Activated T-cell treated with anti-CD3 and anti-CD28 coated beads, Interleukin-2, amount 50 U/mL, for 24 hours (primary cell): ENCODE measurements at regions not wholly inside any gene's neighbourhood (a gene's known extent, or its start where the extent isn't known, plus 50 kb on each side); places are given as distances from the start of the nearest gene placed in this dataset.
"Not testable (repeated sequence)": the region's sequence is repeated elsewhere in the genome, so short reads cannot be mapped to it uniquely, and the experiment has no call there.

Experiments
- DNase-seq: peaks from one replicate; pipeline ENCODE4 v3.0.0-alpha.2; 2020
- H3K27ac Mint-ChIP-seq: 2 replicates; pipeline ENCODE4 v1.8.0; 2020; ENCODE audit warnings: mild to moderate bottlenecking, mixed read lengths
- H3K27me3 Mint-ChIP-seq: 2 replicates; pipeline ENCODE4 v1.8.0; 2020; ENCODE audit warnings: mixed read lengths
- H3K36me3 Mint-ChIP-seq: 2 replicates; pipeline ENCODE4 v1.8.0; 2020; ENCODE audit warnings: low read depth, mixed read lengths
- H3K4me1 Mint-ChIP-seq: 2 replicates; pipeline ENCODE4 v1.8.0; 2020; ENCODE audit warnings: low read depth, mixed read lengths
- H3K4me3 Mint-ChIP-seq: 2 replicates; pipeline ENCODE4 v1.8.0; 2020; ENCODE audit warnings: mild to moderate bottlenecking, moderate library complexity, mixed read lengths
- H3K9me3 Mint-ChIP-seq: 2 replicates; pipeline ENCODE4 v1.8.0; 2020; ENCODE audit warnings: mixed read lengths

DNA sequence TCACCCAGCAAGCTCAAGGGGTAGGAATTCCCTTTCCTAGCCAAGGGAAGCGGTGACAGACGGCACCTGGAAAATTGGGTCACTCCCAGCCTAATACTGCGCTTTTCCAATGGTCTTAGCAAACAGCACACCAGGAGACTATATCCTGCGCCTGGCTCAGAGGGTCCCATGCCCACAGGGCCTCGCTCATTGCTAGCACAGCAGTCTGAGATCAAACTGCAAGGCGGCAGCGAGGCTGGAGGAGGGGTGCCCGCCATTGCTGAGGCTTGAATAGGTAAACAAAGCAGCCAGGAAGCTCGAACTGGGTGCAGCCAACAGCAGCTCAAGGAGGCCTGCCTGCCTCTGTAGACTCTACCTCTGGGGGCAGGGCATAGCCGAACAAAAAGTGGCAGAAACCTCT is 500.4 kb upstream of the ANO3 start:
- not testable (repeated sequence) for H3K9me3 Mint-ChIP-seq, H3K4me3 Mint-ChIP-seq, H3K27me3 Mint-ChIP-seq, DNase-seq, H3K36me3 Mint-ChIP-seq, H3K4me1 Mint-ChIP-seq, H3K27ac Mint-ChIP-seq

DNA sequence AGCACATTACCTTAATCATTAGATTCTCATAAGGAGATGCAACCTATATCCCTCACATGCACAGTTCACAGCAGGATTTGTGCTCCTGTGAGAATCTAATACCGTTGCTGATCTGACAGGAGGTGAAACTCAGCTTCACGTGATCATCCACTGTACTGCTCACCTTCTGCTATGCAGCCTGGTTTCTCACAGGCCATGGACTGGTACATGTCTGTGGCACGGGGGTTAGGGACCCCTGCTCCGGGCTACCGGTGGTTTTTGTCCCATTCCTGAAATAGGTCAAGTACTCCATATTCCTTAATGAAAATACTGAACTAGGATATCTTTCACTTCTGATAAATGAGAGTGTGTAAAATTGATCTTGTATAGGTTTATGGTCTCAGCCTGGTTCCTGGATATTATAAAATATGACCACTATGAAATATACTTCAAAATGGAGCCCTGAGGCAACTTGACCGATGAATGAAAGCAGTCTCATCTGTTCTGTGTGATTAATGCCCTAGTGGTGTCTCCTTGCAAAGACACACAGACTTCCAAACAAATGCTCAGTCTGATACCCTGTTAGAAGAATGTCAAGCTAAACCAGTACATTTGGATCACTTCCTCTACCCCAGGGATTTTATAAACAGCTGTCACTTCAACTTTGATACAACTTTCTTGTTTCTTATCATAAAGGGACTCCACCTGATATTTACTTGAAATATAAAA is 492.9 kb upstream of the ANO3 start:
- DNase-seq: no peak
- no peak overlapping the region for H3K27ac Mint-ChIP-seq
- no peaks in the 10 kb centered on the region for H3K36me3 Mint-ChIP-seq
- H3K27me3 Mint-ChIP-seq: no peaks in the 10 kb centered on the region
- H3K4me1 Mint-ChIP-seq: no peaks in the 10 kb centered on the region
- no peak overlapping the region for H3K4me3 Mint-ChIP-seq
- peaks cover 11% of the 10 kb centered on the region for H3K9me3 Mint-ChIP-seq

DNA sequence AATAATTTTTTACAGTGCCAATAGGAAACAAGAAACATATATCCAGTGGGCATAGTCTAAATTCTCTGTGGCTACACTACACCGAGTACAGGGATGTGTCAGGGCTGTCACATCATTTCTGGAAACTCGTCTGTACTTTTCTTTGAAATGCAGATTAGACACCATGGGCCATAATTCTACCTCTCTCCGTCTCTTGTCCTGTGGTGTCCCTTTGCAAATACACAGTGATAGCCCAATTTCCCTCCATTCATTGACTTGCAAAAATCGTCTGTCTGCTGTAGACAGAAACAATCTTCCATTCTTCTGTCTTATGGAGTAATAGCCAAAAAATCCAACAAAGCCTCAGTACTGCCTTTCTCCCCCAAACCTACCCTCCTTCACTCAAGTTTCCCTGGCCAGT is 487.1 kb upstream of the ANO3 start:
- Mint-ChIP-seq H3K36me3 (no peaks in the 10 kb centered on the region), H3K4me3 (no peak overlapping the region), H3K4me1 (no peaks in the 10 kb centered on the region), H3K27ac (no peak overlapping the region), H3K27me3 (no peaks in the 10 kb centered on the region), H3K9me3 (peaks cover 25% of the 10 kb centered on the region)
- DNase-seq: no peak

DNA sequence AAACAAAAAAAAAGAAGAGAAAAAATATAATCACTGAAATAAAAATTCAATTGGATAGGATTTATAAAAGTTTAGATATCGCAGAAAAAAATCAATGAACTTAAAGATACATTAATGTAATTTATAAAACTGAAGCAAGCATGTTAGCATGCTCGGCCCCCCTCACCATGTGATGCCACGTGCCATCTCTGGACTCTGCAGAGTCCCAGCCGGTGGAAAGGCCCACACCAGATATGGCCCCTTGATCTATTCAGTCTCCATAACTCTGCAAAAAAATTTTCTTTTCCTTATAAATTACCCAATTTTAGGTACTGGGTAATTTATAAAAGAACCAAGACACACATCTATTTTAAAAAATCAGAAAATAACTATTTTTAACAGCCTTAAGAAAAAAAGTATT is 476.0 kb upstream of the ANO3 start:
- H3K4me1 Mint-ChIP-seq: no peaks in the 10 kb centered on the region
- H3K9me3 Mint-ChIP-seq: peaks cover 10% of the 10 kb centered on the region

DNA sequence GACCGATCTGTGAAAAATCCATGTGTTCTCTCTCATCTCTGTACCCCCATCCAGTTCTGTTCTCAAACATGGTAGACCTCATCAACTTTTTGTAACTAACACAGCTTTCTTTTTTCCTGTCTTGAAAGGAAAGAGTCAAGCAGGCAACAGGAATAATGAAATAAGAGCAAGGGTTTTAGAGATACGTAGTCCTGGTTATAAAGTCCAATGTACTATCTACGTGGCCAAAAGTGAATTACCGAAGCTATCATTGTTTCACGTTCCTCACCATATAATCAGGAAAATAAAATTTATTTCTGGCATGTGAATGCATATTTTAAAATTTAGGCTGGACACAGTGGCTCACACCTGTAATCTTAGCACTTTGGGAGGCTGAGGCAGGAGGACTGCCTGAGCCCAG is 472.2 kb upstream of the ANO3 start:
- Mint-ChIP-seq H3K36me3 (no peaks in the 10 kb centered on the region), H3K27ac (no peak overlapping the region), H3K9me3 (peaks cover 4% of the 10 kb centered on the region), H3K27me3 (no peaks in the 10 kb centered on the region), H3K4me3 (no peak overlapping the region), H3K4me1 (no peaks in the 10 kb centered on the region)
- DNase-seq: no peak

More for the DNA sequence above, 476.0 kb upstream of the ANO3 start:
- no peak for DNase-seq
- Mint-ChIP-seq H3K4me3 (no peak overlapping the region), H3K27me3 (no peaks in the 10 kb centered on the region), H3K36me3 (no peaks in the 10 kb centered on the region), H3K27ac (no peak overlapping the region)

DNA sequence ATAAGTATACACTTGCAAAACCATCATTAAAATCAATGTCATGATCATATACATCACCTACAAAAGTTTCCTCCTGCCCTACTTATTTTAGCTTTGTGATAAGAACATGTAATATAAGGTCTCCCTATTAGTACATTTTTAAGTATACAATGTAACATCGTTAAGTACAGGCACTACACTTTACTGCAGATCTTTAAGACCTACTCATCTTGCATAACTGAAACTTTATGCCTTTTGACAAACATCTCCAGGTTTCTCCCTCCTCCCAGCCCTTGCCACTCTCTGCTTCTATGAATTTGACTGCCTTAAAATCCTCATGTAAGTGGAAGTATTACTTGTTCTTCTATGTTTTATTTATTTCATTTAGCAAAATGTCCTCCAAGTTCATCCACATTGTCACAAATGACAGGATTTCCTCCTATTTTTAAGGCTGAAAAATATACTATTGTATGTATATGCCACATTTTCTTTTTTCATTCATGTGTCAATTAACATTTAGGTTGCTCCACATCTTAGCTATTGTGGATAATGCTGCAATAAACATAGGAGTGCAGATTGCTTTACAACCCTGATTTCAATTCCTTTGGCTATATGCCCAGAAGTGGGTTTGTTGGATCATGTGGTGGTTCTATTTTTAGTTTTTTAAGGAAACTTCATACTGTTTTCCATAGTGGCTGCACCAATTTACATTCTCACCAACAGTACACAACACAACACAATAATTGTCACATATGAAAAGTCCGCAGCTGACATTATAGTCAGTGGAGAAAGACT is 471.1 kb upstream of the ANO3 start:
- Mint-ChIP-seq H3K9me3 (peaks cover 5% of the 10 kb centered on the region), H3K4me1 (no peaks in the 10 kb centered on the region), H3K4me3 (no peak overlapping the region), H3K36me3 (no peaks in the 10 kb centered on the region), H3K27me3 (no peaks in the 10 kb centered on the region), H3K27ac (no peak overlapping the region)
- DNase-seq: no peak

DNA sequence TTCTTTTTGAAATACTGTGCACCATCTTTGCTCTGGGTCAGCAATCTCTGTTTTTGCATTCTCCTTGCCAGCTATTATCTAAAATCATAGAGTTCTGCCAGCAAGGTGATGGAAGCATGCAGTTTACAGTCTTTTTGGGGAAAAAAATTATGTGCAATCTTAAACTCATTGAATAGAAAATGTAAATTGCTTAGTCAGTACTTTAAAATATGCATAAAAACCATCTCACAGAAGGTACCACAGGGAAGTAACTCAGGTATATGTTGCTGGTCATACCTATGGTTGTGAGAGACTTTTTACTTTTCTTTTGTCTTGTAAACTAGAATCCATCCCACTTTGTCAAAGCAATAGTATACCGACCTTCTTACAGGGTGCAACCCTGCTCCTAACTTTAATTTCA is 469.8 kb upstream of the ANO3 start:
- H3K4me3 Mint-ChIP-seq: no peak overlapping the region
- peaks cover 5% of the 10 kb centered on the region for H3K9me3 Mint-ChIP-seq
- no peak for DNase-seq
- no peaks in the 10 kb centered on the region for H3K27me3 Mint-ChIP-seq
- no peaks in the 10 kb centered on the region for H3K36me3 Mint-ChIP-seq
- H3K27ac Mint-ChIP-seq: no peak overlapping the region
- no peaks in the 10 kb centered on the region for H3K4me1 Mint-ChIP-seq

DNA sequence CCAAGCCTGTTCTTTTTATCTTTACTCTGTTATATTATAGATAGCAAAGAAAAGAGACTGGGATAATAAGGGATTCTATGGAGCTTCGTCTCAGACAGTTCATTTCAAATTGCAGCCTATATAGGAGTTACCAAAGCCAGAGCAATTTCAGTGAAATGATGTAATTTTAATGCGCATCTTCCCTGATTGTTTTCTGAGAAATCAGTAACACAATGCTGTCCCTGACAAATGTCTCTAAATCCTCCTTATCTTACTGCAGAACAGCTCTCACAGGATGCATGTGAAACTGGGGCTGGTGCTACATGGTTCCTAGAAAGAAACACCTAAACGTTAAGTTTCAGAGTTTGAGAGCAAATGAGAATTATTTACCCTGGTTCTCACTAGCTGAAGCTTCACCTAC is 467.9 kb upstream of the ANO3 start:
- no peak overlapping the region for H3K4me3 Mint-ChIP-seq
- no peaks in the 10 kb centered on the region for H3K4me1 Mint-ChIP-seq
- H3K27ac Mint-ChIP-seq: no peak overlapping the region
- H3K27me3 Mint-ChIP-seq: no peaks in the 10 kb centered on the region
- H3K36me3 Mint-ChIP-seq: no peaks in the 10 kb centered on the region
- no peak for DNase-seq
- H3K9me3 Mint-ChIP-seq: peaks cover 10% of the 10 kb centered on the region

DNA sequence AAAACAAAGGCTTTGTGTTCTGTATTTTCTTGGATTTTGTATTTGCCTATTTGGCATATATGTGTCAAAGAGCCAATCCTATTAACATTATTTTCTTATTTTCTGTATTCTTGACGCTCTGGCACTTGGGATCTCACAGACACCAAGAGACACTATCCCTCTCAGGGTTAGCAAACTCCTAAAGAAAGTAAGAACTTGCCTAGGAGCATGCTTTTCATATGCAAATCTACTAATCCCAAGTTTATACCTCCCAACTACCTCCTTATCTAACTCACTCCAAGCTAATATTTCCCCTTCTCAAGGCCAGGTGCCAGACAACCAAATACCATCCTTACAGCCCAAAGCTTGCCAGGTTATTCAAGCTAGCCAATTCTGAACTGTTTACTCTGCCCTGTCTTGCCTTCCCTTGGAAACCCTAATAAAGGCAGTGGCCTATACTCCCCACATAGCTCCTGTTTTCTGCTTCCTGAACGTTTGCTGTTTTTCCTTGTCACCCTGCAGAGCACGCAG is 455.4 kb upstream of the ANO3 start:
- H3K27ac Mint-ChIP-seq: no peak overlapping the region
- peaks cover 10% of the 10 kb centered on the region for H3K9me3 Mint-ChIP-seq
- no peaks in the 10 kb centered on the region for H3K4me1 Mint-ChIP-seq
- no peaks in the 10 kb centered on the region for H3K36me3 Mint-ChIP-seq
- no peak for DNase-seq
- no peaks in the 10 kb centered on the region for H3K27me3 Mint-ChIP-seq
- no peak overlapping the region for H3K4me3 Mint-ChIP-seq

DNA sequence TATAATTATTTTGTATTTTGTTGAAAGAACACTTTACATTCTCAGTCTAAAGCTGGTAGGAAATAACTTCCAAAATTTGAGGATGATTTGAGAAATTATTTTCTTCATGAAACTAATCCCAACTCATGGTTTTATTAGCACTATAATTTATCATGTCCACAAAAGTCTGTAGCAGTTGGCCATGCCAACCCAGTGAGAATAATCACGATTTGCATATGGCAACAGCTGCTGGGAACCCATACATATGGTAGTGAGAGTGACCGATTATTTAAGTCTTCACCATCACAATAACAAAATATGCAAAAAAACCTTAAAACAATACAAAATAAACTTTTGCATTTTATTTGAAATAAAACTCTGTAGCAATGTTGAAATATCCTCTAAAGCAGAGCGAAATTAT is 445.9 kb upstream of the ANO3 start:
- Mint-ChIP-seq H3K4me1 (no peaks in the 10 kb centered on the region), H3K27ac (no peak overlapping the region), H3K27me3 (no peaks in the 10 kb centered on the region), H3K4me3 (no peak overlapping the region), H3K9me3 (peaks cover 17% of the 10 kb centered on the region), H3K36me3 (no peaks in the 10 kb centered on the region)
- DNase-seq: no peak

DNA sequence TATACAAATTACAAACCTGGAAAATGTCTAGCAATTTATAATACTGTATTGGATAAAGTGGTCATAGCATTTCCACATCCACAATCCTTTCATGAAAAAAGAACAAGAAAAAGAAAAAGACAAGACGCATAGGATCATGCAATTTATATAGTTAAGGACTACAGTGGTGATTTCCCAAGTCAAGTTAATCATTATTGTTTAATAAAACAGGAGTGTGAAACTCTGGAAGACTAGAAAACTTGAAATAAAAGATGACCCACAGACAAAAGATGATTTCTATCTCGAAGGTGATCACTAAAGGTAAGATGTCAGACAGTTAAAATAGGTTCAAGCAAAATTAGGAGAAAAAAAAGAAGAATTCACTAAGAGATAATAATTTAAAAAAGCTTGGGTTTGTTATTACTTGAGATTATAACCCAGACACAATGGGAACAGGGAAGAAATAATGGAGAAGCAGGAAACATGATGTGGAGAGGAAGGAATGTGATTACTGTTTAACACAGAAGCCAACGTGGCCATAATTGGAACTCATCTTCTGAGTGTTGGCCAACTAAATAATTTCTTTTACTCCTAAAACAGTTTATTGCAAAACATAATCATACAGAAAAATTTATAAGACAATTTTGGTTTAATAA is 441.2 kb upstream of the ANO3 start:
- Mint-ChIP-seq H3K27me3 (no peaks in the 10 kb centered on the region), H3K36me3 (no peaks in the 10 kb centered on the region), H3K4me3 (no peak overlapping the region), H3K9me3 (peaks cover 12% of the 10 kb centered on the region), H3K27ac (no peak overlapping the region), H3K4me1 (no peaks in the 10 kb centered on the region)
- DNase-seq: no peak

DNA sequence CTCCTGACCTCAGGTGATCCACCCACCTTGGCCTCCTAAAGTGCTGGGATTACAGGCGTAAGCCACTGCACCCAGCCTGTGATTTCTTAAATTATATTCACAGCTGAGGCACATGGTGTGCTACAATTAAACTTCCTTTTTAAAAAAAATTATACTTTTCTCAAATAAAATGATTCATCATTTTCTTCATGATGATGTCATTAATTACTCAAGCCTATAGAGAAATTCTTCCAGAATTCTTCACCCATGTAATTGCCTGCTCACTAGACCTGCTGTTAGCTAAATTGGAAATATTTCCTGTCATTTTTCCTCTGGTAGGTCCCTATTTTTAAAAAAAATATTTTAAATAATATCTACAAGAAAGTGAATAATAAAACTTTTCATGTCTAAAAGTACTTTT is 440.0 kb upstream of the ANO3 start:
- H3K4me3 Mint-ChIP-seq: no peak overlapping the region
- peaks cover 11% of the 10 kb centered on the region for H3K9me3 Mint-ChIP-seq
- H3K36me3 Mint-ChIP-seq: no peaks in the 10 kb centered on the region
- no peaks in the 10 kb centered on the region for H3K27me3 Mint-ChIP-seq
- H3K4me1 Mint-ChIP-seq: no peaks in the 10 kb centered on the region
- H3K27ac Mint-ChIP-seq: no peak overlapping the region
- DNase-seq: no peak

DNA sequence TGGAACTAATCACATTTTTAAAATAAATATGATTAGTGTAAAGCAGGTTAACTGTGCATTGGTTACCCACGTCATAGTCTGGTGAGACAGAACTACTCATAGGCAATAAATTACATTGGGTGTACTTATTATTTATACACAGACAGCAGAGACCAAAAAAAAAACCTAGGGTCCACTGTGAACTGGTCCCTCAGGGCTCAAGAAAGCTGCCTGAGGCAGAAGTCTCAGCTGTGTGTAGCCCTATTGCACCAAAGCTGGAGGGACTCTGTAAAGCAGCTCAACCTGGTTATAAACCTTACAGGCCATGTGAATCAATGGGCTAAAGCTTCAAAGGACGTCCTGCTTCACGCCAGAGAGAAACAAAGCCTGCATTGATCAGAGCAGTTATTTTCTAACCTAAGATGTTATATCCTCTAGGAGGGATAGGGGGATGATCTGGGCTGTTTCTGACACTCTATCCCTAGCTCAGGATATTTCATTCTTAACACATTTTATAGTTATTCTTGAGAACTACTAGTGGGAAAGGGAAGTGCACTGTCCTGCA is 432.2 kb upstream of the ANO3 start:
- H3K27me3 Mint-ChIP-seq: no peaks in the 10 kb centered on the region
- peaks cover 3% of the 10 kb centered on the region for H3K9me3 Mint-ChIP-seq
- H3K27ac Mint-ChIP-seq: no peak overlapping the region
- no peak for DNase-seq
- H3K36me3 Mint-ChIP-seq: no peaks in the 10 kb centered on the region
- no peak overlapping the region for H3K4me3 Mint-ChIP-seq
- no peaks in the 10 kb centered on the region for H3K4me1 Mint-ChIP-seq

DNA sequence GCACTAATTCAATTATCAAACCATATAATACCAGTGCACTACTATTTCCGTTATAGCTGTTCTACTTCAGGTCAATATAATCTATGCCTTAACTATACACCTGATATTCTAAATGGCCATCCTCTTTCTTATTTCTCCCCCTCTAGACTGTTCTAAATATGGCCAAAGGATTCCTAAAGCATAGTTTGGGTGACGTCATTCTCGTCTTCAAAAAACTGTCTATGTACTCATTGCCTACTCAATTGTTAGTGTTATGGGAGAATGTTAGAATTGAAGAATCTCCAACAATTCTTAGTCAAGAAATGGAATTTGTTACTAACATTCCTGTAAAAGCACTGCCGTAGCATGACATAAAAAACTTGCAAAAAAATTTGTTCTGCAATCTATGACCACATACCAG is 431.1 kb upstream of the ANO3 start:
- Mint-ChIP-seq H3K4me1 (no peaks in the 10 kb centered on the region), H3K4me3 (no peak overlapping the region), H3K9me3 (peaks cover 3% of the 10 kb centered on the region), H3K36me3 (no peaks in the 10 kb centered on the region), H3K27ac (no peak overlapping the region), H3K27me3 (no peaks in the 10 kb centered on the region)
- DNase-seq: no peak

DNA sequence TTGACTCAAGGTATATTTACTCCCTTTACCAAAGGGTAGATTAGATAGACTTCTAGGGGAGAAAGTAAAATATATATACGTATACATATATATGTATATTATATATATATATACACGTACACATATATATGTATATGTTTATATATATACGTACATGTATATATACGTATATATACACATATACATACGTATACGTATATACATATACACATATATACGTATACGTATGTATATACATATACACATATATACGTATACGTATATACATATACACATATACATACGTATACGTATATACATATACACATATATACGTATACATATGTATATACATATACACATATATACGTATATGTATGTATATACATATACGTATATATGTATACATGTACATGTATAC is 430.5 kb upstream of the ANO3 start:
- no peak for DNase-seq
- Mint-ChIP-seq H3K9me3 (peaks cover 3% of the 10 kb centered on the region), H3K4me1 (no peaks in the 10 kb centered on the region), H3K36me3 (no peaks in the 10 kb centered on the region), H3K4me3 (no peak overlapping the region), H3K27ac (no peak overlapping the region), H3K27me3 (no peaks in the 10 kb centered on the region)
